GM21381 (cell line): ENCODE measurements at regions not wholly inside any gene's neighbourhood (a gene's known extent, or its start where the extent isn't known, plus 50 kb on each side); places are given as distances from the start of the nearest gene placed in this dataset.

ENCODE experiments used
- ATAC-seq: cut with Tn5 transposase; IDR thresholded peaks from one replicate; pipeline ENCODE4 v1.9.1; 2021; ENCODE audit warnings: mild to moderate bottlenecking, moderate library complexity; ENCODE audit not compliant: unreplicated experiment

GRCh38 chr3:34361921-34362320 lies 563.5 kb downstream of the PDCD6IP start:
- peak; percentile 94 for ATAC-seq

GRCh38 chr3:34362910-34363309 lies 564.5 kb downstream of the PDCD6IP start:
- ATAC-seq, result no peak

DNA sequence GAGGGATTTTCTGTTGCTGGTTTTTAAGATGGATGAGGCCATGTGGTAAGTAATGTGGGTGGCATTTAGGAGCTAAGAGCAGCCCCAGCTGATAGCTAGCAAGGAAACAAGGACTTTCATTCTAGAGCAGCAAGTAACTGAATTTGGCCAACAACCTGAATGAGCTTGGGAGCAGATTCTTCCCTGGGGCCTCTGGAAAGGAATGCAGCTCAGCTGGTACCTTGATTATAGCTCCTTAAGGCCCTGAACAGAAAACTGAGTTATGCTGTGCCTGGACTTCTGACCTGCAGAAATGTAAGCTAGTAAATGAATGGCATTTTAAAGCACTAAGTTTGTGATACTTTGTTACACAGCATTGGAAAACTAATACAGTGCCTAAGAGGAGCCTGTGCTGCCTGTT lies 565.5 kb downstream of the PDCD6IP start:
- ATAC-seq, result no peak

- ATAC-seq, result no peak
Measured at GRCh38 chr3:34364335-34364734, 565.9 kb downstream of the PDCD6IP start.

DNA sequence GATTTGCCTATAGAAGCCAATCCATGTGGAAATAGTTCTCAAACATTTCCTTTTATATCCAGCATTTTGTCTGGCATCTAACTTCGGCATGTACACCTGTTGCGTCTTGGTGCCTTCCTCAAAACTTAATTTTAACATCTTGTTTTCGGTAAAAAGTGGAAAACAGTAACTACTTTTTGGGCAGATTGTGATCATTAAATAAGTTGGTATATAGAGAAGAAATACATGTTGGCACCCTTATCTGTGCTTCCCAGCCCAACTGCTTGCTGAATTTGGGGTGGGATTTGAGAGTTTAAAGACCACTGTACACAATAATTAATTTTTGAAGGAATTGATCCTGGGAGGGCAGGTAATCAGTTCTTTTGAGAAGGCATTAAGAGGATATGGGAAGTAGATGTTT lies 566.8 kb downstream of the PDCD6IP start:
- no peak for ATAC-seq

- no peak for ATAC-seq
Measured at GRCh38 chr3:34365771-34366170, 567.3 kb downstream of the PDCD6IP start.

DNA sequence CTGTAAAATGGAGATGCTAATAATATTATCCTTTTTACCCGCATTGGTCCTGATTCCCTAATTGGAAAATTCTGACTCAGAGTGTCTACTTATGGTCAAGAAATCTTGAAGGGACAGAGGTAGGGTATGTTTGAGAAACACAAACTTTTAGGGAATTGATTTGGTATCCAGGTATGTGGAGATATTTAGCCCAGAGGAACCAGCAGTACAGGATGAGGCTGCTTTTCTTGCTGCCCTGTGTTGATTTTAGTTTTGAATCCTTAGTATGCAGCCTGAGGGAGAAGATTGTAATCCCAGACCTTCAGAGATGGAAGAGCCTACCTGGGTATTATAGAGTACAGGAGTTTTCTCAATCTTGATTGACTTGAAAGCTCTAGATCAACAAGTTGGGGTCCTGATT lies 569.1 kb downstream of the PDCD6IP start:
- no peak for ATAC-seq

DNA sequence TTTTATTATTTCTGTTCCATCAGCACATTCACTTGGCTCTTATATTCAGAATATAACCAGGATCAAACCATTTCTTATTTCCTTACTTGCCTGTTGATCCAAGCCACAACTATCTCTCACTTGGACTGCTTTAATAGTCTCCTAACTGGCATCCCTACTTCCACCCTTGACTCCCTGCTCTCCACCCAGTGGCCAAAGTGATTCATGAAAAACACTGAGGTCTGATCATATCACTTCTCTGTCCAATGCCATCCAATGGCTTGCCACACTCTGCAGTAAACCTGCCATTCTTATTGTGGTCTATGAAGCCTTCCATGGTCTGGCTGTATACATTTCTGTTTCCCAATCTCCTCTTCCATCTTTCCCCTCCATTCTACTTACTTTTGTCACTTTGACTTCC lies 576.1 kb downstream of the PDCD6IP start:
- ATAC-seq, result no peak

DNA sequence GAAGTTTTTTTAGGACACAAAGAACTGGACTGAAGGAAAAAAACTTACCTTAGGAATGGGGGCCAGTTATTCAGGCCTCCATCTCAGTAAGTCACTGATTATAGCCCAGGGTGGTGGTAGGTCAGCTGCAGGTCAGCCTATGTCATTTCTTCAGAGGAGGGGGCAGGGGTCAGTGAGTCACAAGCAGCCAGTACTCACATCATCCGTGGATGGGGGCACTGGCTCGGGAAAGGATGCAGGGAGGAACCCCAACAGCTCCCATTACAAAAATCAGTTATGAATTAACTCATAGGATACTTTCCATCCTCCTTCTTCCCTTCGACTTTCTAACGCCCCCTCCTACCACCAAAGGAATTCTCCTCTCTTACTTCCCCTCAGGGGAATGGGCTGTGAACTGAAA lies 578.3 kb downstream of the PDCD6IP start:
- ATAC-seq, result no peak

DNA sequence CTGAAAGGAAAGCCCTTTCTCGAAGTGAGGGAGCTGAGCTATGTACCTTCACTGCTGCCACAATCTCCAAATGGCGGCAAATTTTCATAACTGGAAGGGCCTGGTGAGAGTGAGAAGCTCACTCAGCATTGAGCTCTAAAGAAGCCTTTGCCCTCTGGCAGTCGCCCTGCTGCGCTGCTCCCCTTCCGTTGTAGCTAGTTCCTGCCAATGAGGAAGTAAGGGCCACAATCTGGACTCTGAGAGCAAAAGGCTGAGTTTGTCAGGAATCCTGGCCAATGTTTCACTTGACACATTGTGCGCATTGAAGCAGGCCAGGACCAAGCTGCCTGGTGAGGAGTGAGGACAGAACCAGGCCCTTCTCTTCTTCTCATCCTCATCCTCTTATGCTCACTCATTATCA lies 579.5 kb downstream of the PDCD6IP start:
- ATAC-seq, result no peak

GRCh38 chr3:34381243-34381642 lies 582.8 kb downstream of the PDCD6IP start:
- ATAC-seq, result no peak

DNA sequence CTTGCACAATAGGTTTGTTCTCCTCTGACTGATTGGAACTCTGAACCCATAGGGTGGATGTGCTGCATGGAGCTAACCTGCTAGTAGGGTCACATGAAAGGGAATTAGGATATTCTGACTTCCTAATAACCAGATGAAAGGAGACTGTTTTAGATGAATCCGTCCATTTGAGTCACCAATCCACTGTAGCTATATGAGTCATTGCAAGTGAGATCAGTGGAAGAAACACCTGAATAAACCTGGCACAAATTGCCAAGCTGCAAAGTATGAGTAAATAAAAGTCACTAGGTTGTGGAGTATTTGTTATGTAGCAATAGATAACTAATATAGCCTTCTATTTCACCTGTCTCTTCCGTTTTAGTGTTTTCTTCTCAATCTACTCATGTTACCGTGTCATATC lies 584.4 kb downstream of the PDCD6IP start:
- no peak for ATAC-seq

GRCh38 chr3:34386309-34386708 lies 587.9 kb downstream of the PDCD6IP start:
- ATAC-seq, result no peak

GRCh38 chr3:34387826-34388564 lies 589.6 kb downstream of the PDCD6IP start:
- ATAC-seq, result no peak

GRCh38 chr3:34388830-34389229 lies 590.4 kb downstream of the PDCD6IP start:
- ATAC-seq, result no peak

GRCh38 chr3:34394978-34395748 lies 596.7 kb downstream of the PDCD6IP start:
- ATAC-seq, result no peak

- no peak for ATAC-seq
Measured at GRCh38 chr3:34396288-34396687, 597.9 kb downstream of the PDCD6IP start.

GRCh38 chr3:34396956-34397355 lies 598.5 kb downstream of the PDCD6IP start:
- no peak for ATAC-seq

DNA sequence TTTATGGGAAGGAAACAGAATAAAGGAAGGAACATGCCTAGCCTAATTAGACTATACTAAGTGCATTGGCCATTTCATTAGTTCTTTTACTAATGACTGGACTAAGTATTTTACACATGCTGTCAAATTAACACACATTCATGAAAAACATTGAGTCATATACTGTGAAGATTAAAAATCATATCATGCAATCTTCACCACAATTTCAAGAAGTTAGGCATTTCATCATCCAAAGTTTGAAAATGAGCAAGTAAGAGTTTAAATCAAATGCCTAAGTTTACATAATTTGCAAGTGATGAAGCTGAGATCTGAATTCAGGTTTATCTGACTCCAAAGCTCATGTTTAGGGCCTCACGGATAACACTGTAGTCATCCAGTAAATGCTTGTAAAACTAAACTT lies 601.0 kb downstream of the PDCD6IP start:
- no peak for ATAC-seq

GRCh38 chr3:34405159-34405558 lies 606.7 kb downstream of the PDCD6IP start:
- ATAC-seq, result no peak

GRCh38 chr3:34407281-34407680 lies 608.9 kb downstream of the PDCD6IP start:
- no peak for ATAC-seq

GRCh38 chr3:34408088-34408487 lies 609.7 kb downstream of the PDCD6IP start:
- no peak for ATAC-seq
